ENCODE measurements at regions not wholly inside any gene's neighbourhood (a gene's known extent, or its start where the extent isn't known, plus 50 kb on each side); places are given as distances from the start of the nearest gene placed in this dataset.

DNA sequence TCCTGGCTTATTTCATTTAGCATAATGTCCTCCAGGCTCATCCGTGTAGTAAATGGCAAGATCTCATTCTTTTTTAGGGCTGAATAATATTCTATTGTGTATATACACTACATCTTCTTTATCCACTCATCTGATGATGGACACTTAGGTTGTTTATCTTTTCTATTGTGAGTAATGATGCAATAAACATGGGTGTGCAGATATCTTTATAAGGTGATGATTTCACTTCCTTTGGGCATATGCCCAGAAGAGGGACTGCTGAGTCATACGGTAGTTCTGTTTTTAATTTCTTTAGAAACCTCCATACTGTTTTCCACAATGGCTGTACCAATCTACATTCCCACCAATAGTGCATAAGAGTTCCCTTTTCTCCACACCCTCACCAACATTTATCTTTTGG lies 317.6 kb upstream of the CNKSR2 start:
- DNase-seq, result no peak

DNA sequence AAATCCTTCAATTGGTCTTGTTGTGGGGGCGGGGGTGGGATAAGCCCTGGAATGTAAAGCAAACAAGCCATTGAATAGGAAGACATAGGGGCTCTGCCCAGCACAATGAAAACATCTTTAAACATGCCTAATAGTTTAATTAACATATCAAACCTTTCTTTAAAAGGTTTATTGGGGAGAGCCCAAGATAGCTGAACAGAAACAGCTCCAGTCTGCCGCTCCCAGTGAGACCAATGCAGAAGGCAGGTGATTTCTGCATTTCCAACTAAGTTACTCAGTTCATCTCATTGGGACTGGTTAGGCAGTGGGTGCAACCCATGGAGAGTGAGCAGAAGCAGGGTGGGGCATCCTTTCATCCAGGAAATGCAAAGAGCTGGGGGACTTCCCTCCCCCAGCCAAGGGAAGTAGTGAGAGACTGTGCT lies 327.2 kb upstream of the CNKSR2 start:
- DNase-seq, result no peak

DNA sequence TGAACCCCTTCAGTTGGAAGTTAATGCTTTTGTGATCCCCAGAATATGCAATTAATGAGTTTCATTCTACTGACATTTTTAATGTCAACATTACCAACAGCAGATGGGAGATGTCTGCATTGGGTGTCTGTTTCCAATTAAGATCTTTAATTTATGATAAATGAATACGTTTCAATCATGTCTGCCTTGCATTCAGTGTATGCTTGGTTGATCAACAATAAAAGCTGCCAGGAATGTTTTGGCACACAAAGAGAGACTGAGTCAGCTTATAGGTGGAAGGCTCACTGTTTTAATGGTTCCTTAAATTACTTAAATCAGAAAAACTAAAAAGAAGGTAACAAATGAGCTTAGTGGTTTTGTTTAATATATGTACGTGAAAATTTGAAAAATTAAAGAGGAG lies 359.9 kb upstream of the CNKSR2 start:
- DNase-seq, result no peak

DNA sequence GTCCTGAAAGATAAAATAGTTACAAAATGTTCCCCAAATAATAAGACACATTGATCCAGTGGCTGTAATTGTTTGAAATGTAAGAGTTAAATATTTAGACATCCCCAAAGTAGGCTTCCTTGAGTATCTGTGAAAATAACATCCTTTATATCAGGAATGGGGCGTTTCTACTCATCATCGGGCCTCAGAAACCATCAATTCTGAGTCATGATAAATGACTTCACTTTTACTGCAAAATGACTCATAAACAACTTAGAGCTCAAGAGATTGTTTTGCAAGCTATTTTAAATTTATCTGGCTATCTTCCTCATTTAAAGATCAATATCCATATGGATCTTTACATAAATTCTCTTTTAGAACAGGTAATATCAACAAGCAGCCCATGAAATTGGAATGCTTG lies 369.4 kb upstream of the CNKSR2 start:
- no peak for DNase-seq

DNA sequence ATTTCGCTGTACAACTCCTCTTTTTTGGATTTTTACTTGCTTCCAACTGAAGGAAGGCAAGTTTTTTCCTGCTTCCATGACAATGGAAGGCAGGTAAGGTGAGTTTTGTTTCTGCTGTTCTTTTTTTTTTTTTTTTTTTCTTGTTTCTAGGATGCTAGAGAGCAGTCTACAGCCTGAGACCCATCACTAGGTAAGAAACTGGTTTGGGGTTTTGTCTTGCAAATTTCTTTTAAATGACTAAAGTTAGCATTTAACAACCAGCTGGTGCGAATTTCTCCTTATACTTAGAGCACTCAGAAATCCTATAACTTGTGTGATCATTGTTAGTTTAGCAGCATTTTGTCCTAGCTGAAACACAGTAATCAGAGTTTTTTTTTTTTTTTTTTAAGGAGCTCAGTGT lies 378.4 kb upstream of the CNKSR2 start:
- DNase-seq, result no peak

DNA sequence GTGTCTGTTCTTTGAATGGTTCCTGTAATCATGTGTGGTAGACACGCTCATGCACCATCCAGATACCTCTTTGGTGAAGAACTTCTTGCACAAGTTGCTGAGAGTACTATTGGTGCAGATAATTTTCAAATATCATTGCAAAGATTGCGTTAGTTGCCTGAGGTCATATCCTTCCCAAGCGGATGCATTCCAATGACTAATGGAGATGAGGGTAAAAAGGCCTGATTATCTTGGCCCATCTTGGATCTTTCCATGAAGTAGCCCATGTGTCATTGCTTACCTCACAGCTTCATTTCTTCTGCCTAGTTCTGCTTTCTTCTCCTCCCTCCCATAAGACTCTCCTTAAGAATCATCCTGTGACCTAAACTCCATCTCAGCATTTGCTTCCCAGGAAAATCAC lies 384.9 kb upstream of the CNKSR2 start:
- no peak for DNase-seq

GRCh38 chrX:20988804-20989203 lies 385.4 kb upstream of the CNKSR2 start:
- DNase-seq, result no peak

GRCh38 chrX:20988118-20988517 lies 386.1 kb upstream of the CNKSR2 start:
- DNase-seq, result no peak

DNA sequence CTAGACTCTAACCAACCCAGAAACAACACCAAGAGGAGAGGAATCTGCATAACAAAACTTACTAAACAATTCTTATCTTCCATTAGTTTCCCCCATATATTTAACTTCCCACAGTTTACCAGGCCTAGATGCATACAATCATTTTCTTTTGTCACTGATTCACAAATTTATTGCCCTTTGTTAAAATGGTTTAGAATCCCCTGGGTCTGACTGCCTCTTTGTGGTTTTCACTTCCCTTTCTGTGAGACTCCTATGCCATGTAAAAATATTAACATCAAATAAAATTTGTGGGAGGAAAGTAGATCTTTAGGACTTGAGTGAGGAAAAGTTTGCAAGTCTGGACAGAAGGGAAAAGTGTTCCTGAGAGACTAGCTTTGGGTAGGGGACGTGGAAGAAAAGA lies 393.8 kb upstream of the CNKSR2 start:
- no peak for DNase-seq

DNA sequence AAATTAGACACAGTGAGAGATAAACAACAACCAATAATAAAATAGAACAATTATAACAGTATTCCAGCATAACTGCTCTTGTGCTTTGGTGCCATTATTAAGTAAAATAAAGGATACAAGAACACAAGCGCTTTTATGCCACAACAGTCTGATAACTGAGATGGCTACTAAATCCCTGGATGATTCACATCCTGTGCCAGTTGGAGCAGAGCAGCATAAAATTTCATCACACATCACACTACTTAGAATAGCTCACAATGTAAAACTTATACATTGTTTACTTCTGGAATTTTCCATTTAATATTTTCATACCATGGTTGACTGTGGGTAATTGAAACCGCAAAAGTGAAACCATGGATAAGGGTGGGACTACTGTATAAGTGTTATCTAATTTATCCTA lies 399.9 kb upstream of the CNKSR2 start:
- no peak for DNase-seq

DNA sequence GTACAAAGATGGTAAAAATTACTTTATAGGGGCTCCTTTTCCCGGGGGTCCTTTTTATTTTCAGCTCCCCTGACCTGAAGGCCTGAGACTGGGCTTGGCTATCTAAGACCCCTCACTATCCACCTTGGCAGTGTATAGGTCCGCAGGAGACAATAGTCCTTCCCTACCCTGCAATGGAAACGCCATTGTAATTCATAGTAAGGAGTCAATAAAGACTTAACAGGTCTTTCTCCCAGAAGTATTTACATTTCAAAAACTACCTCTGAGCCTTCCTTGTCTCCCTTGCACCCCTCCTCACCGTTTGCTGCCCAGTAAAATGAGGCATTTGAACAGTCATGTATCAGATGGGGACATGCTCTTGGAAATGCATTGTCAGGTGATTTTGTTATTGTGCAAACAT lies 401.2 kb upstream of the CNKSR2 start:
- no peak for DNase-seq

GRCh38 chrX:20971250-20971649 lies 403.0 kb upstream of the CNKSR2 start:
- no peak for DNase-seq

- no peak for DNase-seq
These were observed 404.7 kb upstream of the CNKSR2 start for GRCh38 chrX:20969565-20969964.

DNA sequence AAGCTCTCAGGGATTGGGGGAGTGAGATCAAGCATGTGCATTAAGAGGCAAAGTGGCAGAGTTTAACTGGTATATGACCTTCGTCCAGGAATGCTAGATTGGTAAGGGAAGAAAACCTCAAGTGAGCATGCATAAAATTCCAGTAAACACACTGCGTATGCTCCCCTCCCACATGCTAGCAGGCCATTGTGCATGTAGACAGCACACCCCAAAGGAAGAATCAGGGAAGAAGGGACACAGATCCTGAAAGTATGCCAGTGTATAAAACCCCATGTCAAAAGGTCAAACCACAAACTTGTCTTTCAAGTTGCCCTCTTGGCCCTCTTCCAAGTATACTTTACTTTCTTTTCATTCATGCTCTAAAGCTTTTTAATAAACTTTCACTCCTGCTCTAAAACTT lies 405.2 kb upstream of the CNKSR2 start:
- no peak for DNase-seq

GRCh38 chrX:20967725-20968124 lies 406.5 kb upstream of the CNKSR2 start:
- DNase-seq, result no peak

- no peak for DNase-seq
These were observed 408.8 kb upstream of the CNKSR2 start for GRCh38 chrX:20965270-20966044.

- DNase-seq, result no peak
These were observed 420.2 kb upstream of the CNKSR2 start for GRCh38 chrX:20954014-20954413.

DNA sequence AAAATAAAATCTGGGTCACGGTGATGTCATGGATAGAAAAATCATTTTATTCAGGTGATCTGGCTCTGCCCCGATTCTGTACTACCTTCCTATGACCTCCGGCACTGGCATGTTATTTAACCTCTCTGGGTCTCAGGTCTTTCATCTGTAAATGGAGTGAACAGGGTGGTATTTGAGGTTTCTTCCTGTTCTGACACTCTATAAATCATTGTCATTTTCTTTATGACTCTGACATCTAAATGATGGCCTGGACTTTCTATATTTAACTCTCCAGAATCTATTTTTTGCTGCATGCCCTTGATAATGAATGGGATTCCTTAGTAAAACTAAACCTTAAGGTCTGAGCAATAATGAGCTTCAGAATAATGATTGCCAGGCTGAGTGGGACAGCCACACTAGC lies 422.0 kb upstream of the CNKSR2 start:
- no peak for DNase-seq

DNA sequence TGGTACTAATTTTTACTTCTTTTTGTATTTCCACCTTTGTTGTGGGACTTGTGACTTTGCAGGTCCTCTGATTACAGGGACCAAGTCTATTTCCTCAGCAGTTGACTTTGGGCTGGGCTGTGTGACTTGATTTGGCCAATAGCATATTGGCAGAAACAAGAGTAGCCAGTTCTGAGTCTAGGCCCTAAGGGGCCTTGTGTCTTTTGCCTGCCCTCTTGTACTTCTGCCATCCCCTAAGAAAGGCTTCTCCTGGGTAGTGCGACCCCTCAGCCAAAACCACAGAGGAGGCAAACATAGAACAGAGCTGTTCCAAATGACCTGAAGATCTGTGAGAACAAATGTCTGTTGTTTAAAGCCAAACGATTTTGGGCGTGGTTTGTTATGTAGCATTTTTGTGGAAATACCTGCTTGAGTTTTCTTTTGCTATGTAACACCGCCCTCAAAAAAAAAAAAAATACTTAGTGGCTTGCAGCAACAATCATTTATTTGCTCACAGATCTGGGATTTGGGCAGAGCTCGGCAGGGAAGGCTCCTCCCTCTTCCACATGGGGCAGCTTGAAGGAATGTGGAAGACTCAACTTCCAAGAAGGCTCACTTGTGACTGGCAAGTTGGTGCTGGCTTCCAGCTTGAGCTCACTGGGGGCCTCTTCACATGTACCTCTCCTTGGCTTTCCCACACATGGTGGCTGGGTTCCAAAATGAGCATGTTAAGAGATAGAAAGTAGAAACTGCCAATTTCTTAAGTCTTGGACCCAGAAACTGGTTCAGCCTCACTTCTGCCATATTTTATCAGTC lies 423.0 kb upstream of the CNKSR2 start:
- no peak for DNase-seq

DNA sequence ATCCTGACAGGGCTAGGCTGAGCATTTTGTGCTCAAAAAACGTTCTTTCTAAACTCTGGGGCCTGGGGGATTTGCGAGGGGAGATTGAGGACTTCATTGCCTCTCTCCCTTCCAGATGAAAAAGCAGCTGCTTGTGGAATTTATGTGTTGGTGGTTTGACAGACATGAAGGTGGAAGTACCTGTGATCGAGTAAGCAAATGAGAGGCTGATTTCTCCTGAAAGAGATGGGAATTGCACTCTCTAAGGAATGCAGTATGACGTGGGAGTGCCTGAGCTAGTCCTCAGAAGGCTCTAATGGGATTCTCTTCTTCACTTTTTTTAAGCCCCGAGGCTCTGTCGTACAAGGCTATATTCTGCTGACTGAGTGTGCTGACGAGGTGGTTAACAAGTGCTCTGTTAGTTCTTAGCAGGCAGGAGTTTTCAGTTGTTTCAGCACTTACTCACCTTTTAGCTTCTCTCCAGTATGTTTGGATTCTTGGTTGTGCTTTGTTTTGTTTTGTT lies 426.8 kb upstream of the CNKSR2 start:
- DNase-seq, result no peak

GRCh38 chrX:20913760-20914159 lies 460.5 kb upstream of the CNKSR2 start:
- no peak for DNase-seq

GRCh38 chrX:20906571-20906970 lies 467.6 kb upstream of the CNKSR2 start:
- DNase-seq, result no peak

DNA sequence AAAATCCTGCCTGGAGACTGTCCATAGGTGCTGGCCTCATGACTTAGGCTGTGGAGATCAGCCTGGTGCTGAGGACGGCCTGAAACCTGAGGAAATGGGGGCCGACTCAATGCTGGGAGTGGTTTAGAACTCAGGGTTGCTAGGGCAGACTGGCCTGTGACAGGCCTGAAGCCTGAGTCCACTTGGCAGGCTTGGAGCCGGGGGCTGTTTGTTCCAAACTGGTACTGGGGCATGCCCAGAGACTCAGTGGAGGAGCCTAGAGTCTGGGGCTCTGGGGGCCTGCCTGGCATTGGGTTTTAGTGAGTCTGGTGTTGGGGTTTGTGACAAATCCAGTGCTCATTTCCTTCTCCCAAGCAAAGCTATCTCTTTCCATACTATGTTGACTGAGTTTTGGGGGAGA lies 489.7 kb upstream of the CNKSR2 start:
- DNase-seq, result no peak

Data from nucleus accumbens (tissue), 56 donors.